ENCODE measurements at regions not wholly inside any gene's neighbourhood (a gene's known extent, or its start where the extent isn't known, plus 50 kb on each side); places are given as distances from the start of the nearest gene placed in this dataset.
"Not testable (repeated sequence)": the region's sequence is repeated elsewhere in the genome, so short reads cannot be mapped to it uniquely, and the experiment has no call there.

- no peak for TF ChIP-seq CTCF (IDR thresholded peaks at IDR 0.05; ENCODE audit: insufficient read depth, low read length, poor library complexity, severe bottlenecking)
- H3K27me3 ChIP-seq (replicated peaks; ENCODE audit: control insufficient read depth, insufficient read depth, low read length): no peaks in the 10 kb centered on the region
- no peak overlapping the region for H3K4me3 ChIP-seq (replicated peaks; ENCODE audit: low read depth, low read length)
- no peaks in the 10 kb centered on the region for H3K36me3 ChIP-seq (ENCODE audit: control insufficient read depth, insufficient read depth, low read length)
- DNase-seq (ENCODE audit: extremely low read depth, insufficient read length): no peak
Observed at GRCh38 chr7:119620769-119621168, 652.2 kb upstream of the KCND2 start.

- DNase-seq (ENCODE audit: extremely low read depth, insufficient read length): no peak
- no peak overlapping the region for H3K4me3 ChIP-seq (replicated peaks; ENCODE audit: low read depth, low read length)
- no peaks in the 10 kb centered on the region for H3K36me3 ChIP-seq (ENCODE audit: control insufficient read depth, insufficient read depth, low read length)
- H3K27me3 ChIP-seq (replicated peaks; ENCODE audit: control insufficient read depth, insufficient read depth, low read length): no peaks in the 10 kb centered on the region
- TF ChIP-seq CTCF (IDR thresholded peaks at IDR 0.05; ENCODE audit: insufficient read depth, low read length, poor library complexity, severe bottlenecking): no peak
Observed at GRCh38 chr7:119623427-119623826, 649.5 kb upstream of the KCND2 start.

GRCh38 chr7:119630406-119630969 lies 642.5 kb upstream of the KCND2 start:
- no peak overlapping the region for H3K4me3 ChIP-seq (replicated peaks; ENCODE audit: low read depth, low read length)
- no peaks in the 10 kb centered on the region for H3K27me3 ChIP-seq (replicated peaks; ENCODE audit: control insufficient read depth, insufficient read depth, low read length)
- no peaks in the 10 kb centered on the region for H3K36me3 ChIP-seq (ENCODE audit: control insufficient read depth, insufficient read depth, low read length)
- DNase-seq (ENCODE audit: extremely low read depth, insufficient read length): no peak
- no peak for TF ChIP-seq CTCF (IDR thresholded peaks at IDR 0.05; ENCODE audit: insufficient read depth, low read length, poor library complexity, severe bottlenecking)

- H3K36me3 ChIP-seq (ENCODE audit: control insufficient read depth, insufficient read depth, low read length); DNase-seq (ENCODE audit: extremely low read depth, insufficient read length); H3K27me3 ChIP-seq (replicated peaks; ENCODE audit: control insufficient read depth, insufficient read depth, low read length); H3K4me3 ChIP-seq (replicated peaks; ENCODE audit: low read depth, low read length): not testable (repeated sequence)
Observed at GRCh38 chr7:119633812-119634211, 639.2 kb upstream of the KCND2 start.

- no peaks in the 10 kb centered on the region for H3K36me3 ChIP-seq (ENCODE audit: control insufficient read depth, insufficient read depth, low read length)
- no peak overlapping the region for H3K4me3 ChIP-seq (replicated peaks; ENCODE audit: low read depth, low read length)
- no peaks in the 10 kb centered on the region for H3K27me3 ChIP-seq (replicated peaks; ENCODE audit: control insufficient read depth, insufficient read depth, low read length)
- no peak for DNase-seq (ENCODE audit: extremely low read depth, insufficient read length)
- TF ChIP-seq CTCF (IDR thresholded peaks at IDR 0.05; ENCODE audit: insufficient read depth, low read length, poor library complexity, severe bottlenecking): no peak
Observed at GRCh38 chr7:119640326-119640725, 632.6 kb upstream of the KCND2 start.

GRCh38 chr7:119640861-119641260 lies 632.1 kb upstream of the KCND2 start:
- no peaks in the 10 kb centered on the region for H3K36me3 ChIP-seq (ENCODE audit: control insufficient read depth, insufficient read depth, low read length)
- no peak overlapping the region for H3K4me3 ChIP-seq (replicated peaks; ENCODE audit: low read depth, low read length)
- no peak for TF ChIP-seq CTCF (IDR thresholded peaks at IDR 0.05; ENCODE audit: insufficient read depth, low read length, poor library complexity, severe bottlenecking)
- no peaks in the 10 kb centered on the region for H3K27me3 ChIP-seq (replicated peaks; ENCODE audit: control insufficient read depth, insufficient read depth, low read length)
- DNase-seq (ENCODE audit: extremely low read depth, insufficient read length): no peak
